SK-MEL-5 (cell line): ENCODE measurements at regions not wholly inside any gene's neighbourhood (a gene's known extent, or its start where the extent isn't known, plus 50 kb on each side); places are given as distances from the start of the nearest gene placed in this dataset.
"Not testable (repeated sequence)": the region's sequence is repeated elsewhere in the genome, so short reads cannot be mapped to it uniquely, and the experiment has no call there.

Experiments
- DNase-seq: peaks from one replicate; pipeline ENCODE4 v3.0.0-alpha.2; 2016; ENCODE audit warnings: low read depth, low spot score
- in situ Hi-C: cut with HindIII; loops from 2 replicates; pipeline ENCODE4 v1.10.0; 2016; ENCODE audit warnings: low sequenced_read_pairs, high pct_unique_total_duplicates, low pct_unique_long_range_greater_than_20kb

DNA sequence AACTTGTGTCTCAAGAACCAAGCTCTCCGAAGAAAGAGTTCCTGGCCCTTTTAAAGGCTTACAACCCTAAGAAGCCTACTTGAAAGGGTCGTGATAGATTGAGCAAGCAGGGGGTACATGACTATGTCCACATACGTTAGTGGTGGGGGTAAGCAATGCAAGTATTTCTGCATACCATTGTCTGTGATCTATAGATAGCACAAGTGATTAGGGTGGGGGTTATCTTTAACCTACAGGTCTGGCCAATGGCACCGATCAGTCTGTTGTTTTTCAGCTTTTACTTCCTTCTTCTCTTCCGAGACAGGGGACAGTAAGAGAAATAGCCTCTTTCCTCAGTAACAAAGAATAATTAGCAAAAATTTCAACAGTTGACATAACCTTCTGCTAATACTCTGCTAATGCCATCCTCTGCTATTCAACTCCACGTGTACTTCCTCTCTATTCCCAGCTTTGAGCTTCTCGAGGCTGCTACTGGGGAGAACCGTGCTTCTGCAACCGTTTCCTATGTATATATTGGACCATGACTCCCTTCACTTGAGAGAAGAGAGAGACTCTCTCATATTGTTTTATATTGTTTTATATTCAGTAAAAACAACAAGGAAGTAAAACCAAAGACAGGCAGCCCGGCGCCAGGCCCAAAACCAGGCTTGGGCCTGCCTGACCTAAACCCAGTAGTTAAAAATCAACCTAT, 727.7 kb upstream of the NCAM2 start:
- DNase-seq: no peak
- in situ Hi-C loops: no loop called here

GRCh38 chr21:20272791-20273362, 725.3 kb upstream of the NCAM2 start:
- DNase-seq: no peak
- in situ Hi-C loops: no loop called here

GRCh38 chr21:20276377-20276776, 721.8 kb upstream of the NCAM2 start:
- in situ Hi-C loops: no loop called here
- no peak for DNase-seq

- no peak for DNase-seq
Measured at GRCh38 chr21:20276954-20277353, 721.3 kb upstream of the NCAM2 start.

DNA sequence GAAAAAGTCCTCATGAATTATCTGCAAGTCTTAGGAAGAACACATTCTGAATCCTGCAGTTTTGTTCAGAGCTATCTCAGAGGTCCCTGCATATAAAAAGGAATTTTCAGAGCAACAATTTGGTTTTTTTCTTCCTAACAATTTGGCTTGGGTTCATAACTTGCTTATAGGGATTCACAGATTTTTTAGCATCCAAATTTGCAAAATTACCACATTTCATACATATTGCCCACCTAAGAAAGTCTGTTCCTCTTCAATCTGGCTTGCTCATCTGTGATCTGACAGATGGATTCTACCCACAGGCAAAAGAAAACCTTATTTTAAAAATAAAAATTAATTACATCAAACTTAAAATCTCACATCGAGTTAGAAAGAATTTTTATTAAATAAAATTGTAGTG, 714.4 kb upstream of the NCAM2 start:
- no peak for DNase-seq
- in situ Hi-C loops: no loop called here

More at GRCh38 chr21:20276954-20277353, 721.3 kb upstream of the NCAM2 start:
- in situ Hi-C loops: no loop called here

DNA sequence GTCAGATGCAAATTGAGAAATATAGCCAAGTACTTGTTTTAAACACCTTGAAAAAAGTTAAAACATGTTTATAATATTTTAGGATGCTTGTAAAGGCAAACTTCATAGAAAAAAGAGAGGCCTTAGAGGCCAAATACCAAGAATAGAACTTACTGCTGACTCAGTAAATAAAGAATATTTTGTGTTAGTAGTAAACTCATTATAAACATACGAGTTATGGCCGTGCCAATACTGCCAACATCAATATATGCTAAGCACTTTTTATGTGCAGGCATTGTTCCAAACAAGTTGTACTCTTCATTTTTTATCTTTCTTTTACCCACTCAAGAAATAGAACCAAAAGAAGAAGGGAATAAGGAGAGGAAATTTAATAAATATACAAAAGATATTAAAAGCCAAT, 705.9 kb upstream of the NCAM2 start:
- no peak for DNase-seq
- in situ Hi-C loops: no loop called here

- DNase-seq: peak; percentile 10
- in situ Hi-C loops: not testable (repeated sequence)
Measured at GRCh38 chr21:20292854-20293253, 705.4 kb upstream of the NCAM2 start.

DNA sequence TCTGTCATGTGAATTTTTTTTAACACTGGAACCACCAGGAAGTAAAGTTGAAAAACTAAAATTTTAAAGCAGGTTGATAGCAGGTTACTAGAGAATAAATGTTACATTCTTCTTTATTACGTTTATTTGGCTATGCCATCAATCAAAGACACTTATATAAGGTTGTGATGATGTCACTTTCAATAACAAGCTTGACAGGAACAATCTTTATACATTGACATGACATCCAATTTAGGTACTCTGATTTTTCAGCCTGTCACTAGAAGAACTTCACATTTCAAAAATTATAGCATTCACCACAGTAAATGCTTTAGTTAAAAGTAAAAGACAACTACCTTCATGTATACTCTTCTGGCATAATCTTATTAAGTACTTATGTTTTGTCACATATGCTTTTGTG, 696.8 kb upstream of the NCAM2 start:
- no peak for DNase-seq
- in situ Hi-C loops: no loop called here

GRCh38 chr21:20302084-20302483, 696.1 kb upstream of the NCAM2 start:
- no peak for DNase-seq
- in situ Hi-C loops: no loop called here

GRCh38 chr21:20306836-20307235, 691.4 kb upstream of the NCAM2 start:
- in situ Hi-C loops: no loop called here
- DNase-seq: no peak

GRCh38 chr21:20308586-20309315, 689.5 kb upstream of the NCAM2 start:
- in situ Hi-C loops: no loop called here
- DNase-seq: no peak

- DNase-seq: no peak
- in situ Hi-C loops: no loop called here
Measured at GRCh38 chr21:20311234-20311787, 686.9 kb upstream of the NCAM2 start.

GRCh38 chr21:20313013-20313412, 685.2 kb upstream of the NCAM2 start:
- in situ Hi-C loops: no loop called here
- DNase-seq: no peak

DNA sequence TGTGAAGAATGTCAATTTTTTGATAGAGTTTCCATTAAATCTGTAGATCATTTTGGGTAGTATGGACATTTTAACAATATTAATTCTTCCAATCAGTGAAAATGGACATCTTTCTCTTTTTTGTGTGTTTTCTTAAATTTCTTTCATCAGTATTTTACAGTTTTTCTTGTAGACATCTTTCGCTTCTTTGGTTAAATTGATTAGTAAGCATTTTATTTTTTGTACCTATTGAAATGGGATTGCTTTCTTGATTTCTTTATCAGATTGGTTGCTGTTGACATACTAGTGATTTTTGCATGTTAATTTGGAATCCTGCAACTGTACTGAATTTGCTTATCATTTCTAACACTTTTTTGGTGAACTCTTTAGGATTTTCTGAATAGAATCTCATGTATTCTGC, 683.2 kb upstream of the NCAM2 start:
- in situ Hi-C loops: no loop called here
- DNase-seq: no peak

- DNase-seq: peak; percentile 30
- in situ Hi-C loops: no loop called here
Measured at GRCh38 chr21:20329636-20330035, 668.6 kb upstream of the NCAM2 start.

- DNase-seq: no peak
- in situ Hi-C loops: no loop called here
Measured at GRCh38 chr21:20330652-20331051, 667.6 kb upstream of the NCAM2 start.

- in situ Hi-C loops: no loop called here
- DNase-seq: no peak
Measured at GRCh38 chr21:20334585-20334984, 663.6 kb upstream of the NCAM2 start.

DNA sequence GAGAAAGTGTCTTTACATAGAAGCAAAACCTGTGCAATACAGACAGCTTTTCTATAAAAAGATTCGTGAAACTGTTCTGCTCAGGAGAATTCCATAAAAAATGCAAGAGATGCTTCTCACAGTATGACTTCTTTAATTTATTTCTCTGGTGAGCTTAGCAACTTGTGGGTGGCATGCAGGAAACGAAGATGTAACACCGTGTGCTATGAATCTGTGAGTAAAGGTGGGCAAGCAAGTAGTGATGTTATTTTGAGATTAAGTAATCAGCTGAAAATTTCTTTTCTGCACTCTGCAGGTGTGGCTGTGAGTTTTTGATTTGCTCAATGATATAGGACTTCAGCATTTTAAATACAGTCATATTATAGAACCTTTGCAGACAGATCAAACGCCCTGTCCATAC, 656.8 kb upstream of the NCAM2 start:
- in situ Hi-C loops: no loop called here

DNA sequence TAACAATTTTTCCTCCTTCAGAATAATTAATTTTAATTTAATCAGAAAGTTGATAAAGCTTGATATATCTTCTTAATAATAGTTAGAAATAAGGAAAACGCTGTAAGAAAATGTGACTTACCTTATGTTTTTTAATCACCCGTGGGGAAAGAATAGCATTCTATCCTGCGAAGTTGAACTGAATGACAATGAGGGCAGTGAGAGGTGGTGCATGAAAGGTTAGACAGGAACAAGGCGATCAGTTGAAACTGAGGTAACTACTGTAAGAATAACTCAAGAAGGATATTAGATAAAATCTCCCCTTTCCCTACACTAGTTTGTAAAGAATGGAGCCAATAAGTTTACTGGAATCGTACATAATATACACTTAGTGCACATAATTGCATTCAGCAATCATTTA, 655.0 kb upstream of the NCAM2 start:
- DNase-seq: no peak
- in situ Hi-C loops: no loop called here

More for the DNA sequence above, 656.8 kb upstream of the NCAM2 start:
- DNase-seq: no peak
